SK-N-SH (cell line): ENCODE measurements at regions not wholly inside any gene's neighbourhood (a gene's known extent, or its start where the extent isn't known, plus 50 kb on each side); places are given as distances from the start of the nearest gene placed in this dataset.

ENCODE experiments used
- CTCF ChIP-seq: fragments of 200-600 bp; sonication (generic); IDR thresholded peaks from 2 replicates; pipeline ENCODE4 v1.6.1; 2017; ENCODE audit warnings: antibody characterized with exemption, mild to moderate bottlenecking, moderate library complexity
- EZH2phosphoT487 ChIP-seq: fragments of 200-600 bp; sonication (generic); IDR thresholded peaks from 2 replicates; pipeline ENCODE4 v1.6.1; 2017; ENCODE audit warnings: low read depth, mixed run types, mild to moderate bottlenecking, antibody characterized with exemption, moderate library complexity, borderline replicate concordance
- FOXJ3 ChIP-seq: sonication (generic); formaldehyde crosslinking; IDR thresholded peaks from 2 replicates; pipeline ENCODE4 v1.5.1; 2020; ENCODE audit warnings: mild to moderate bottlenecking, missing genetic modification reagents
- GATA2 ChIP-seq: sonication (generic); formaldehyde crosslinking; IDR thresholded peaks from 2 replicates; pipeline ENCODE4 v1.5.0; 2020; ENCODE audit warnings: mild to moderate bottlenecking, missing genetic modification reagents
- MAX ChIP-seq: IDR thresholded peaks from 2 replicates; pipeline ENCODE4 v1.4.0; 2012; ENCODE audit warnings: low read depth
- RFX5 ChIP-seq: IDR thresholded peaks from 2 replicates; pipeline ENCODE4 v1.6.1; 2012; ENCODE audit warnings: mild to moderate bottlenecking, improper control_type of control experiment, low read length

GRCh38 chr9:118946669-118947068 is 422.6 kb downstream of the BRINP1 start:
- no peak for TF ChIP-seq CTCF
- no peak for TF ChIP-seq EZH2phosphoT487
- TF ChIP-seq RFX5, result no peak
- TF ChIP-seq MAX, result no peak
- TF ChIP-seq FOXJ3 (CRISPR knock-in tag), result no peak
- TF ChIP-seq GATA2 (CRISPR knock-in tag), result no peak
